ENCODE measurements at regions not wholly inside any gene's neighbourhood (a gene's known extent, or its start where the extent isn't known, plus 50 kb on each side); places are given as distances from the start of the nearest gene placed in this dataset.

DNA sequence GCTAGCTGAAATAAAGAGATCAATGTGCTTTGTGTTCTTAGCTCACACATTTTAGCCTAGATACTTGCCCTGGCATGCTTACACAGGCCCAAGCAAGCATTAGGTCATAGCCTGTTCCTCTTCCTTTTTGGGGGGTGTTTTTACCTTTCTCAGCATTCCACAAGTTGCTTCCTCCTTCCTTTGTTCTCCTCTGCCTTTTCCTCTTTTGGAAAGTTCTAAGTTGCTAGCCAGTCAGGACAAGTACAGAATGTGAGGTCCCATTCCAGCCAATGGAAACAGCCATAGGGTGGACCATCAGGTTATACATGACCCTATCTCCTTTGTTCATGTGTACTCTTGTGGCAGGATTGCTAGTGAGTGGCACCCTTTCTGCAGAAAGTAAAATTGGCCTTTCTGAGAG is 154.9 kb downstream of the RASSF9 start:
- no peak overlapping the region for H3K27ac ChIP-seq
- TF ChIP-seq, protein P1, sequence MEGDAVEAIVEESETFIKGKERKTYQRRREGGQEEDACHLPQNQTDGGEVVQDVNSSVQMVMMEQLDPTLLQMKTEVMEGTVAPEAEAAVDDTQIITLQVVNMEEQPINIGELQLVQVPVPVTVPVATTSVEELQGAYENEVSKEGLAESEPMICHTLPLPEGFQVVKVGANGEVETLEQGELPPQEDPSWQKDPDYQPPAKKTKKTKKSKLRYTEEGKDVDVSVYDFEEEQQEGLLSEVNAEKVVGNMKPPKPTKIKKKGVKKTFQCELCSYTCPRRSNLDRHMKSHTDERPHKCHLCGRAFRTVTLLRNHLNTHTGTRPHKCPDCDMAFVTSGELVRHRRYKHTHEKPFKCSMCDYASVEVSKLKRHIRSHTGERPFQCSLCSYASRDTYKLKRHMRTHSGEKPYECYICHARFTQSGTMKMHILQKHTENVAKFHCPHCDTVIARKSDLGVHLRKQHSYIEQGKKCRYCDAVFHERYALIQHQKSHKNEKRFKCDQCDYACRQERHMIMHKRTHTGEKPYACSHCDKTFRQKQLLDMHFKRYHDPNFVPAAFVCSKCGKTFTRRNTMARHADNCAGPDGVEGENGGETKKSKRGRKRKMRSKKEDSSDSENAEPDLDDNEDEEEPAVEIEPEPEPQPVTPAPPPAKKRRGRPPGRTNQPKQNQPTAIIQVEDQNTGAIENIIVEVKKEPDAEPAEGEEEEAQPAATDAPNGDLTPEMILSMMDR (conservative IDR thresholded peaks at IDR 0.05) = no peak
- TF ChIP-seq ZFX (IDR thresholded peaks at IDR 0.05) = no peak

DNA sequence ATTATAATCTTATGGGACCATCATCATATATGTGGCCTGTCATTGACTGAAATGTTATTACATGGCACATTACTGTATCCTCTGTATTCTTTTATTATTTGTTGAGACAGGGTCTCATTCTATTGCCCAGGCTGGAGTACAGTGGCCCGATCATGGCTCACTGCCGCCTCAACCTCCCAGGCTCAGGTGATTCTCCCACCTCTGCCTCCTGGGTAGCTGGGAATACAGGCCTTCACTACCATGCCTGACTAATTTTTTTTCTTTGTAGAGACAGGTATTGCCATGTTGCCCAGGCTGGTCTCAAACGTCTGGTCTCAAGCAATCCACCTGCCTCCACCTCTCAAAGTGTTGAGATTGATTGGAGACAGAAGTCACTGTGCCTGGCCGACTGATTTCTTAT is 153.2 kb downstream of the RASSF9 start:
- no peak overlapping the region for H3K27ac ChIP-seq
- TF ChIP-seq, protein P1 (conservative IDR thresholded peaks at IDR 0.05) = no peak
- TF ChIP-seq ZFX (IDR thresholded peaks at IDR 0.05) = no peak

GRCh38 chr12:85688837-85689236 is 147.4 kb downstream of the RASSF9 start:
- H3K27ac ChIP-seq = no peak overlapping the region
- no peak for TF ChIP-seq ZFX (IDR thresholded peaks at IDR 0.05)
- TF ChIP-seq, protein P1 (conservative IDR thresholded peaks at IDR 0.05) = no peak

DNA sequence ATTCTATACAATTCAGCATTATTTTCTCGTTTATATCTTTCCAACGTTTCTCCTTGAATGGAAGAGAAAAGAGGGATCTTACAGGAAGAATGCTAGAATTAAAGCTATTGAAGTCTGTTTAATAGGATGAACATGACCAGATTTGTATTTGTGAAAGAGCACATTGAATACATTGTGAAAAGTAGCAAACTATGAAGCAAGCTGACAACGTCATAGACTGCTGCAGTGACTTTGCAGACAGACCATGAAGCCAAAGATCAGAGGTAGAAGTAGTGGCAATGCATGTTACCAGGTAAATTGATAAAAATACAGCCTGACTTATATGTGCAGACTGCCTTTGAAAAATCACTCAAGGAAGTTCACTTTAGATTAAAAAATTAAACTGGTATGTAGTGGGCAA is 146.1 kb downstream of the RASSF9 start:
- no peak overlapping the region for H3K27ac ChIP-seq
- no peak for TF ChIP-seq ZFX (IDR thresholded peaks at IDR 0.05)
- TF ChIP-seq, protein P1 (conservative IDR thresholded peaks at IDR 0.05) = no peak

DNA sequence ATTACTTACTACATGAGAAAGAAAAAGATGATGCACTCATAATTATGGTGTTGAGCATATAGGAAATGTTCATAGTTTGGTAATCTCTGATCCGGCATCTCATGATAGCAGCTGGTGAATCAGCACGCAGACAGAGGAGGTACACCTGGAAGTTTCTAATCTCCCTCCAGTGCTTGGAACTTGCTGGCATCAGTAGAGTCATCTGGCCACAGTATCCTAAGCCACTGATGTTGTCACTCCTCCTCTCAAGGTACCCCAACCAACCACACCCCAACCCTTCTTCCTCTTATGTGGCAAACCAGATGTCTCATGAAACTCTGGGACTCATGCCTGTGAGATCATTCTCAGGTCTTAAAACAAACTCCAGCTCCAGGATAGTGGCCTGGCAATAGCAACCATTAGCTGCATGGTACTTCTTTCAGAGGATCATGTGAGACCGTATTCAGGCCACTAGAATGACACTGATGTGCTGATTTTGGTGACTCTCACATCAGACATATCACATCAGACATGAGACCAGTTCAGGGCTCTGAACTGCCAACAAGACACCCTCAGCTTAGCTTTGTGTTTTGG is 143.0 kb downstream of the RASSF9 start:
- no peak overlapping the region for H3K27ac ChIP-seq
- TF ChIP-seq, protein P1 (conservative IDR thresholded peaks at IDR 0.05) = no peak
- TF ChIP-seq ZFX (IDR thresholded peaks at IDR 0.05) = no peak

DNA sequence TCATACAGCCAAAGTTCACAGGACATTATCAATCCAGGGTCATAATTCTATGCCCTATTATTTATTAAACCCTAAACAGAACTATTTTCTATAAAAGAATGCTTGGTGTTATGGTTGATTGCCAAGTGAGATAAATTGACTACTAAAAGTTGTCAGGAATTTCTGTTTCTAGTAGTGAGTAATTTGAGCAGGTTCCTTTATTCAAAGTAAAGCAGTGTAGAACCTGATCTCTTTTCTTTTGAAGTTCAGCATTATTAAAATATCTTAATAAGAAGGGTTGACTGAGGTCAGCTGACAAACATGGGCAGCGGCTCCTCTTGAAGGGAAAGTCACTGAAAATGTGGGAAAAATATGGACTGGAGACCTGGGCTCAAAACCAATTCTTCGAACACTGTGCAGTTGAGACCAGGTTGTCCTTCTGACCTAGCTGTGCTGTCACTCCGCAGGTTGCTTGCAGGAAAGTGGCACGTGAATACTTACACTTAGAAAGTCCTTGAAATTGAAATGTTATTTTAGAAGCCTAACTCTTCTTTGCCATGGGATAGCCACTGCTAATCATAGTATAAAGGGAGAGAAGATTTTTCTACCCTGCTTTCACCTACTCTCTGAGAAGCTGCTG is 141.0 kb downstream of the RASSF9 start:
- TF ChIP-seq, protein P1 (conservative IDR thresholded peaks at IDR 0.05) = no peak
- TF ChIP-seq ZFX (IDR thresholded peaks at IDR 0.05) = no peak
- no peak overlapping the region for H3K27ac ChIP-seq

DNA sequence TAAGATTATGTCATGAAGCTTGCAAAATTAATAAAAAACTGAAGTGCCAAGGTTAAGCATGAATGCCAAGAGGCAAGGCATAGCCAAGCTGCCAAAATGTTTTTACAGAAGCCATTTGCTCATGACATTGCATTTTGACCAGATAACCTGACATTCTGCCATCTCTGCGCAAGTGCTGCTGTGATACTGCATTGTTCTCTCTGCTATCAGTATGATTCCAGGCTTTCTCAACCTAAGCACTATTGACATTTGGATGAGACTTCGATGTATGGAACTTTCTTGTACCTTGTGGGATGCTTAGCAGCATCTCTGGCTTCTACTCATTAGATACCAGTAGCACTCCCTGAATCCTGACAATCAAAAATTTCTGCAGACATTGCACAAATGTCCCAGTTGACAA is 139.2 kb downstream of the RASSF9 start:
- TF ChIP-seq, protein P1 (conservative IDR thresholded peaks at IDR 0.05) = no peak
- no peak for TF ChIP-seq ZFX (IDR thresholded peaks at IDR 0.05)
- H3K27ac ChIP-seq = no peak overlapping the region

Measured in C4-2B (cell line).